Posterior cingulate gyrus (tissue), 11 donors: ENCODE measurements at regions not wholly inside any gene's neighbourhood (a gene's known extent, or its start where the extent isn't known, plus 50 kb on each side); places are given as distances from the start of the nearest gene placed in this dataset.

Source experiments
- DNase-seq, 10 donors: peaks; one replicate each; pipeline versions ENCODE4 v3.0.0 to v3.0.0-alpha.2; 2020 to 2021; ENCODE audit warnings: mixed read lengths in 3 of 10
- intact Hi-C: fragments of 100-400 bp; cut with DNase I; formaldehyde crosslinking; loops from one replicate; pipeline ENCODE4 v1.15.1; 2023

DNA sequence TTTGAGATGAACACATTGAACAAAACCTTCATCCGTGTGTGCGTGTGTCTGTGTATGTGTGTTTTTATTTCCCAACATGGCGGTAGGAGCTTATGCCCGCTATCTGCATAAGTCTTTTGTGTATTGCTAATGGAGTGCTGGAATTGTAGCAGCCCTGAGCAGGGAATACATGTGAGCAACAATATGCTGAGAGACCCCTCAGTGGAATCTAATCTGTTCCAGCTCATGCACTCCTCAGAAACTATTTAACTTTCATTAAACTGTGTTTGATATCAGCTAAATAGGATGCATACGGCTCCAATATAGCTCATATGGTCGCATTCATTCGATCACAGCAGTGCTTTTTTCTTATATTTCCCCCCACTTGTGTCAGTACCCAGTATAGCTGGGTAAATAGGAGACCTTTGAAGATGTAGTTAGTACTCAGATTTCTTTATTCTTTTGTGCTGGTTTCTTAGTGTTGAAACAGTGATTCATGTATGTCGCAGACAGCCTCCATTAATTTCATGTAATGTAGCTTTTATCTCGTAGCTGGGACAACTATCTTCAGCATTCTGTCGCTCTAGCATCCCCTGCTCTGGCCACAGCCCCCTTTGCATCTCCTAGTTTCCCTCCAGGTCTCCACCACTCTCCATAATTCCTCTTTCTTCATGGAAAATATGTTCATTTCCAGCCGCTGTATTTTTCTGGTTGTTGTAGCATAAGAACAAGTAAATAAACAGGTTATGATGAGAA lies 891.2 kb downstream of the BCL11A start:
- intact Hi-C loops, result no loop called here

GRCh38 chr2:59660262-59660661 lies 893.2 kb downstream of the BCL11A start:
- no peak for DNase-seq
- intact Hi-C loops, result no loop called here

More for the DNA sequence above, 891.2 kb downstream of the BCL11A start:
- no peak for DNase-seq

DNA sequence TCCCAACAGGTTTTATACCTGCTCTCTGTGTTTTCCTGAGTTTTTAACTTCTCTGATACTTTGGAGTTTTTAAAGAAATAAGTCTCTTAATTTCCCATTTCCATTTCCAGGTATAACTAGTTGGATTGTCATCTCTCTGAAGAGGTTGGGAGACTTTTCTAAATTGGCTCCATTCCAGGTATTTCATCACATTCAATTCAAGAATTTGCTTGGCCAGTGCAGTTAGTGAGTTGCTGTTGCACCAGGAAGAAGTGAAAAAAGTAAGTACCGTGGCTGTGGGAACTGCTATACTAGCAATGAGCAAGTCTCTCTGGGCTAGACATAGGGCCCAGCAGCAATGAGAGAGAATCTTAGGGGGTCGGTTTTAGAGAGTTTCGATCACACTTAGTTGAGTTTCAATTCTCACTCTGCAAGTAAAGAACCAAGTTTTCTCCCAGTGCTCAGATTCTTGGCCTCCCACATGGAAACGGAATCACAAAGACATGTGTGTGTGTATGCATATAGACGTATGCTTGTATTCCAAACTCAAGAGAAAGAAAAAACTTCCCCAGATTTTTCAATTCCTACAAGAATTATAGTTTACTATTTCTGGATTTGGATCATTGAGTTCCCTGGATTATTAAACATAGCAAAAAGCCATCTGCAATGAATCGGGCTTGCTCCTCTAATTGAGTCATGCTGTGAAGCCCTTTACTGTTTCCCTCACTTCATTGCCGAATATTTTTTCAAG lies 894.4 kb downstream of the BCL11A start:
- intact Hi-C loops, result no loop called here
- no peak for DNase-seq

GRCh38 chr2:59655809-59656208 lies 897.6 kb downstream of the BCL11A start:
- intact Hi-C loops, result no loop called here
- no peak for DNase-seq

GRCh38 chr2:59654710-59655109 lies 898.7 kb downstream of the BCL11A start:
- intact Hi-C loops, result no loop called here
- no peak for DNase-seq

DNA sequence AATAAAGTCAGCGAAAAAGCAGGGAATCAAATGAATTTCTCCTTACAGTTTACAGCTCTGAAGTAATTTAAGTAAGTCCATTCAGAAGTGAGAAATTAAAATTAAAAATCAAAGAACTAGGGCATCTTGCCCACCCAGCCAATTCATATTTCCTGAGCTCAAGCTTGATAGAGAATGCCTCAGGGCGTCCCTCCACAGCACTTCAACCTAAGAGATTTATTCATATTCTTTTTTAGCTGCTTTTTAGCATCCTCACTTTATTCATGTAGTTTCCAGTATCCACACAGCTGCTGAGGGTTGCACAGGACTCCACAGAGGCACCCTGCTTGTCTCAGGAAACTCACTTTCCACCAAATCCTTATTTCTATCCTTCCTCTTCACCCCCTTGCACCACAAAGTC lies 900.3 kb downstream of the BCL11A start:
- intact Hi-C loops, result no loop called here
- DNase-seq, result no peak

DNA sequence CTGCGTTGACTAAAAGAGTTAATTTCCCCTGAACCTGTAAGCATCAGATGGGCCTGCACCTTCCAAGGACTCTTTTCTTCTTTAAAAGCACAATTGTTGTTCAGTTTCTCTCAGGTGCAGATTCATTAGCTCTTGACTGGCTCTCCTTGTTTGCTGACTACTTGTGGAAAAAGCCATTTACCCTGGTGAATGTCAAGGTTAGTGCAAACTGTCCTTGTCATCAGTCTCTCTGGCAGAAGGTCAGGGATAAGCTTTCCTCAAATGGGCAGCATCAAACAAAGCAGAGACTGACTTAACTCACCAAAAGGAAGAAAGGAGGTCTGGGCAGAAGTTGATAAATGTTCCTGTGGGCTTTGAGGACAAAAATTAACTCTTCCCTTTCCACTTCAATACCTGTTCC lies 922.7 kb downstream of the BCL11A start:
- no peak for DNase-seq
- intact Hi-C loops, result no loop called here

- intact Hi-C loops, result no loop called here
- no peak for DNase-seq
Observed at GRCh38 chr2:59627599-59627998, 925.9 kb downstream of the BCL11A start.

DNA sequence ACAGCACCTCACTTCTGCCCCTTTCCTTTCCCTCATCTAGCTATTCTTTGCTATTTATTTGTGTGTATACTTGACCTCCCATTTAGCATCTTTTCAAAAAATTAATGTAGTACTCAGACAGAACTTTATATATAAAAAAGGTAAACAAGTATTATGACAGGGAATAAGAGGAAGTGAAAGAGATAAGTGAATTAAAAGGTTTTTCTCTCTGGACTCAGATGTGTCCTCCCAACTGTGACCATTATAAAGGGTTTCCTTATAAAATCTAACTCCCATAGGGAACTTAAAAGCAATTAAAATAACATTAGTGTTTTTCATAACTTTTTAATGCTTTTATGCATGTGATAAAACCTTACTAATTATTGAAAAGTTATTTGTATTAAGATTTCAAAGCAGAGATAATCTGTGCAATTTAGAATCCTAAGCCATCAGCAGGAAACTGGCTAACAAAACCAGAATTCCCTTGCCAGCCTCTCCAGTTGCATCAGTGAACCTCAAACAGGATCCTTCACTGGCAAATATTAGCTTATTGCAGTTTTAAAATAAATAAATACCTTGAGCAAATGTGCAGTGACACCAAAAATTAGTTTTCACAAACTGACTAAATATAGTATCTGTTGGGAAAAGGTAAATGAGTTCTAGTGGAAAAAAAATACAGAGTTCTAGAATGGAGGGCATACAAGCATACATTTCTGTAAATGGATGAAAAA lies 930.7 kb downstream of the BCL11A start:
- intact Hi-C loops, result no loop called here
- DNase-seq, result no peak

GRCh38 chr2:59604123-59604522 lies 949.3 kb downstream of the BCL11A start:
- intact Hi-C loops, result no loop called here
- peak in 8 of 10 donors; percentile 16 to 91 (median 33) for DNase-seq

- intact Hi-C loops, result no loop called here
- DNase-seq, result no peak
Observed at GRCh38 chr2:59594671-59595222, 958.7 kb downstream of the BCL11A start.

DNA sequence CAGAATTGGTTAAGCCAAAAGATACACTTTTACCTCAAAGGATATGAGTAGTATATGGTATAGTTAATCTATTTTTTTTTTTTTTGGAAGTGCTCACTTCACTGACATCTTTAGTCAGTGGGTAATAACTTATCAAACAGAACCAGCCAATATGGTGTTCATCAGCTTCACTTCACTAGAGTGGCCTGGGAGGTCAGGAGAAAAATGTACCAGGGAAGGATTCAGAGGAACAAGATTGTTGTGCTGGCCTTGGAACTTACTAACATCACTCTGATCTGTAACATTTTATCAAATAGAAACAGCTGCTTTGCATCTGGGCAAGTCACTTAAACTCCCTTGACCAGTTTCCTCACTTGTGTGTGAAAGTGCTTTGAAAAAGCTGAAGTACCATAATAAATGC lies 962.7 kb downstream of the BCL11A start:
- no peak for DNase-seq
- intact Hi-C loops, result no loop called here

GRCh38 chr2:59589881-59590280 lies 963.6 kb downstream of the BCL11A start:
- intact Hi-C loops, result no loop called here

DNA sequence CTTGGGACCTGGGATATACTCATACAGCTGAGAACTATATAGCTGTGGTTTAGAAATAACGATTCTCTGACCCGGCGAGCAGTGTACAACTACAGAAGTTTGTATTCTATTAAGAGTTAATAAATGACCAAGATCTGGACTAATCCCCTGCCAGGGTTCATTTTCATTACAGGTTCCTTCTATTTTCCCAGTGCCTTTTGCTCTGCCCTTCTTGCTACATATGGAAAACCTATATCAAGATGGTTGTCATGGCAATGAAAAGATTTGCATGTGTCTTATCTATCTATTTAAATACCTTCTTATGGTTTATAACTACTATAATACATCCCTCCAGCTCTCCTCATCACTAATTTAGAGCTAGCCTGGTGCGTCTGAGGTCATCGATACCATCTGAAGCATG lies 965.2 kb downstream of the BCL11A start:
- no peak for DNase-seq
- intact Hi-C loops, result no loop called here

More at GRCh38 chr2:59589881-59590280, 963.6 kb downstream of the BCL11A start:
- DNase-seq, result no peak

DNA sequence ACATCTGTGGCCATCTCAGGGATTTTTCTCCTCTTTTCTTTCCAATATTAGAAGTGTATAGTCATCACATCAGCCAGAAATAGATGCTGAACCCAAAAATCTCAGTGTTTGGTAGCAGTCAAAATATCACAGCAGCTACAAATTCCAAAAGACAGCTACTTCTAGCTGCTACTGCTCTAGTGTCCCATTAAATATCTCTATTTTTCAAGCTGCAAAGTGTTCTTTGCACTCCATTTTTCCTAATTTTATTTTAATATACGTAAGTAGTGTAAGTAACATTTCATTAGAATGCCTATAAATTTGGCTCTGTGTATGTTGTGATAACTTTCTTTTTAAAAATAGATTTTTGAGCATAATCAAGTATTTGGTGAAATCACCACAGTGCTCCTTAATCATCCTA lies 967.3 kb downstream of the BCL11A start:
- intact Hi-C loops, result no loop called here
- no peak for DNase-seq

DNA sequence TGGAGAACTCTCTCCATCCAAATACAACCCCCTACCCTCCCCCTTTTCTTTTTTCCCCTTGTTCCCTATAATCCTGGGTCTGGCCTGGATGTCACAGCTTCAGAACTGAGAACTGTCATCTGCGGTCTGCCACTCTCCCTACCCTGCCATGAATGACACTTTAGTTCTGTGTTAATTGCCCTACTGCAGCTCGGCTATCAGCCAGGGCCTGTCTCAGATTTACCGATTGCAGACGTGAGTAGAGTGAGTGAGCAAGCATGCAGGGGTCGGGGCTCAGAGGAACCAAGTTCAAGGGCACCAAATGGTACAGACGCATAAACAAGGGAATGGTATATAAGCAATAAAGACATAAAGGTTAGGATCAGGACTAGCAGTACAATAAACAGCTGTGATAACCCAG lies 967.8 kb downstream of the BCL11A start:
- intact Hi-C loops, result no loop called here
- no peak for DNase-seq

GRCh38 chr2:59584958-59585357 lies 968.5 kb downstream of the BCL11A start:
- DNase-seq, result no peak

DNA sequence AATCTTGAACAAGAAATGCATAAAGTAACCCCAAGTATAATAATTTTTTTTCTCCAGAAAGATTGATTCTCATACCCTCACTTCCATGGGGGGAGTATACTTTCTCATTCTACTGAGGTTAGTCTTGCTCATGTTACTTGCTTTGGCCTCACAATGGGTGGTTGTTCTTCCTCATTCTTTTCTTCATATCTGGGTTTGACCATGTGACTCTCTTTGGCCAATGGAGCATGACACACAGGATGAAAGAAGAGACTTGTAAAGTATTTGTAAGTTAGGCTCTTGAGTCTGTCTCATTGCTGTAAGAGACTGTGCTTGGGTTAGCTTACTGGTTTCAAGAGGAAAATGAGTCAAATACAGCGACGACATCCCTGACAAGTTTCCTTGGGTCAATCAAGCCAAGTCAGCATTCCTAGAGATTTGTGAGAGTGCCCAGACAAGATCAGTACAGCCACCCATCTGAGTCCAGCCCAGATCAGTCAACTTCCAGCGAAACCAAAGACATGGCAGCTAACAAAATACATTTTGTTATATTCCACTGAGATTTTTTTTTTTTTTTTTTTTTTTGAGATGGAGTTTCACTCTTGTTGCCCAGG lies 970.2 kb downstream of the BCL11A start:
- no peak for DNase-seq
- intact Hi-C loops, result no loop called here

More at GRCh38 chr2:59584958-59585357, 968.5 kb downstream of the BCL11A start:
- intact Hi-C loops, result no loop called here

DNA sequence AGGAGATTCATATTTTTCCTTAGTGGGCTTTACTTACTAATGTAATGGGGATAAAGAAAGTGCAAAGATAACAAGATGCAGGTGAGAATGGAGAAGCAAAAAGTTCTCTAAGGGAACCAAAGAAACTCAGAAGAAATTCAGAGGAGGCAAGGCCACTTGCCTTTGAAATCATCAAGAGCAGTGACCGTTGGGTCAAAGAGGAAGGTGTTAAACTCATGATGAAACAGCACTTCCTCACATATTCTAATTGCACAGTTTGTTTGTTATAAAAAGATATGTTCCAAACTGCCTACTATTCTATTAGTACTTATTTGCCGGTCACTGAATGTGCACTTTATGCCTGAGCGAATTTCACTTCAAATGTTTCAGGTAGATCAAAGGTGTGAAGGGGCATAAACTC lies 975.1 kb downstream of the BCL11A start:
- intact Hi-C loops, result no loop called here
- no peak for DNase-seq

DNA sequence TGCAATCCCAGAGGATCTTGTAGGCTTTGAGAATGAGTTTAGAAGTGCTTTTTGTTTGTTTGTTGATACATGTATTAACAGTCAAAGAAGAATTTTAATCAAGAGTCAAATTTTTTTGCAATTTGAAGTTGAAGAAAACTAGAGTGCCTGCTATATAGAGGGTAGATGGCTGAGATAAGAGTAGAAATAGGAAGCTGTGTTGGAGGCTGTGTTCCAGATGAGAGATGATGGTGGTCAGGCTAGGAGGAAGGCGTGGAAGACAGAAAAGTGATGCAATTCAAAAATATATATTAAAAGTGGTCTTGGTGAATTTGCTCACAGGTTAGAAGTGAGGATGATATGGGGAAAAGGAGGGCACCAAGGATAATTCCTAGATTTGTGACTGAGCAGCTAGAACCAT lies 978.3 kb downstream of the BCL11A start:
- DNase-seq, result no peak
- intact Hi-C loops, result no loop called here

- DNase-seq, result no peak
- intact Hi-C loops, result no loop called here
Observed at GRCh38 chr2:59572227-59572626, 981.2 kb downstream of the BCL11A start.
